Ishikawa (cell line): ENCODE measurements at regions not wholly inside any gene's neighbourhood (a gene's known extent, or its start where the extent isn't known, plus 50 kb on each side); places are given as distances from the start of the nearest gene placed in this dataset.

Source experiments
- CEBPB ChIP-seq: IDR thresholded peaks from 2 replicates; pipeline ENCODE4 v1.6.1; 2012
- EGR1 ChIP-seq: IDR thresholded peaks from 2 replicates; pipeline ENCODE4 v1.6.1; 2012
- EP300 ChIP-seq: IDR thresholded peaks from 2 replicates; pipeline ENCODE4 v1.6.1; 2012; ENCODE audit warnings: borderline replicate concordance
- FOXM1 ChIP-seq: IDR thresholded peaks from 2 replicates; pipeline ENCODE4 v1.6.1; 2012; ENCODE audit warnings: low read depth, borderline replicate concordance
- NFIC ChIP-seq: IDR thresholded peaks from 2 replicates; pipeline ENCODE4 v1.6.1; 2012
- RAD21 ChIP-seq: IDR thresholded peaks from 2 replicates; pipeline ENCODE4 v1.6.1; 2012; ENCODE audit warnings: low read depth
- TAF1 ChIP-seq: IDR thresholded peaks from 2 replicates; pipeline ENCODE4 v1.6.1; 2012; ENCODE audit warnings: low read depth, mild to moderate bottlenecking
- TCF12 ChIP-seq: IDR thresholded peaks from 2 replicates; pipeline ENCODE4 v1.6.1; 2012; ENCODE audit warnings: low read depth
- TEAD4 ChIP-seq: IDR thresholded peaks from 2 replicates; pipeline ENCODE4 v1.6.1; 2012
- YY1 ChIP-seq: IDR thresholded peaks from 2 replicates; pipeline ENCODE4 v1.6.1; 2012; ENCODE audit warnings: low read depth
- ZBTB7A ChIP-seq: IDR thresholded peaks from 2 replicates; pipeline ENCODE4 v1.6.1; 2012; ENCODE audit warnings: low read depth
- TF ChIP-seq, protein P1 (sequence below): IDR thresholded peaks from 2 replicates; pipeline ENCODE4 v1.6.1; 2012
- TF ChIP-seq, protein P2 (sequence below): IDR thresholded peaks from 2 replicates; pipeline ENCODE4 v1.6.1; 2012; ENCODE audit warnings: low read depth, mild to moderate bottlenecking
- TF ChIP-seq, protein P3 (sequence below): IDR thresholded peaks from 2 replicates; pipeline ENCODE4 v1.6.1; 2012

DNA sequence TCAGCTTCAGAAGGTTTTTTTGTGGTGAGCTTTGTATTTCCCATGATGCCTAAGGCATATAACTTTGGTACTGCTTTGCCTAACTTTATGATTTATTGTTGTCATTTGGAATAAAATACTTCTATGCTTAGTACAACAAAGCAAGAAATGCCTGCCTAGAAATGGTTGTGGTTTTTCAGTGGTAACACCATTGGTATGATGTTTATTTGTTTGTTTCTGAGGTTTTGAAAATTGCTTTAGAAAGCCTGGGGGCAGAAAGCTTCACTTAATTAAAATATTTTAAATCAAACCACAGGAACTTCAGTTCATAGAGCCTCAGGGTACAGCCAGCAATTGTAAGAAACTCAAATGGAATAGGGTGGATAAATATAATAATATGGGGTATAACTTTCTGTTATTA lies 351.2 kb upstream of the MAP3K7 start:
- TF ChIP-seq EGR1 (no peak), EP300 (no peak), TEAD4 (no peak), TAF1 (no peak), NFIC (no peak), YY1 (no peak), CEBPB (no peak), TCF12 (no peak), FOXM1 (no peak), RAD21 (no peak), ZBTB7A (no peak)
- TF ChIP-seq, protein P1, sequence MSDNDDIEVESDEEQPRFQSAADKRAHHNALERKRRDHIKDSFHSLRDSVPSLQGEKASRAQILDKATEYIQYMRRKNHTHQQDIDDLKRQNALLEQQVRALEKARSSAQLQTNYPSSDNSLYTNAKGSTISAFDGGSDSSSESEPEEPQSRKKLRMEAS = no peak
- TF ChIP-seq, protein P2, sequence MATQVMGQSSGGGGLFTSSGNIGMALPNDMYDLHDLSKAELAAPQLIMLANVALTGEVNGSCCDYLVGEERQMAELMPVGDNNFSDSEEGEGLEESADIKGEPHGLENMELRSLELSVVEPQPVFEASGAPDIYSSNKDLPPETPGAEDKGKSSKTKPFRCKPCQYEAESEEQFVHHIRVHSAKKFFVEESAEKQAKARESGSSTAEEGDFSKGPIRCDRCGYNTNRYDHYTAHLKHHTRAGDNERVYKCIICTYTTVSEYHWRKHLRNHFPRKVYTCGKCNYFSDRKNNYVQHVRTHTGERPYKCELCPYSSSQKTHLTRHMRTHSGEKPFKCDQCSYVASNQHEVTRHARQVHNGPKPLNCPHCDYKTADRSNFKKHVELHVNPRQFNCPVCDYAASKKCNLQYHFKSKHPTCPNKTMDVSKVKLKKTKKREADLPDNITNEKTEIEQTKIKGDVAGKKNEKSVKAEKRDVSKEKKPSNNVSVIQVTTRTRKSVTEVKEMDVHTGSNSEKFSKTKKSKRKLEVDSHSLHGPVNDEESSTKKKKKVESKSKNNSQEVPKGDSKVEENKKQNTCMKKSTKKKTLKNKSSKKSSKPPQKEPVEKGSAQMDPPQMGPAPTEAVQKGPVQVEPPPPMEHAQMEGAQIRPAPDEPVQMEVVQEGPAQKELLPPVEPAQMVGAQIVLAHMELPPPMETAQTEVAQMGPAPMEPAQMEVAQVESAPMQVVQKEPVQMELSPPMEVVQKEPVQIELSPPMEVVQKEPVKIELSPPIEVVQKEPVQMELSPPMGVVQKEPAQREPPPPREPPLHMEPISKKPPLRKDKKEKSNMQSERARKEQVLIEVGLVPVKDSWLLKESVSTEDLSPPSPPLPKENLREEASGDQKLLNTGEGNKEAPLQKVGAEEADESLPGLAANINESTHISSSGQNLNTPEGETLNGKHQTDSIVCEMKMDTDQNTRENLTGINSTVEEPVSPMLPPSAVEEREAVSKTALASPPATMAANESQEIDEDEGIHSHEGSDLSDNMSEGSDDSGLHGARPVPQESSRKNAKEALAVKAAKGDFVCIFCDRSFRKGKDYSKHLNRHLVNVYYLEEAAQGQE = no peak
- TF ChIP-seq, protein P3, sequence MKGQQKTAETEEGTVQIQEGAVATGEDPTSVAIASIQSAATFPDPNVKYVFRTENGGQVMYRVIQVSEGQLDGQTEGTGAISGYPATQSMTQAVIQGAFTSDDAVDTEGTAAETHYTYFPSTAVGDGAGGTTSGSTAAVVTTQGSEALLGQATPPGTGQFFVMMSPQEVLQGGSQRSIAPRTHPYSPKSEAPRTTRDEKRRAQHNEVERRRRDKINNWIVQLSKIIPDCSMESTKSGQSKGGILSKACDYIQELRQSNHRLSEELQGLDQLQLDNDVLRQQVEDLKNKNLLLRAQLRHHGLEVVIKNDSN = no peak
